ENCODE measurements at regions not wholly inside any gene's neighbourhood (a gene's known extent, or its start where the extent isn't known, plus 50 kb on each side); places are given as distances from the start of the nearest gene placed in this dataset.

DNA sequence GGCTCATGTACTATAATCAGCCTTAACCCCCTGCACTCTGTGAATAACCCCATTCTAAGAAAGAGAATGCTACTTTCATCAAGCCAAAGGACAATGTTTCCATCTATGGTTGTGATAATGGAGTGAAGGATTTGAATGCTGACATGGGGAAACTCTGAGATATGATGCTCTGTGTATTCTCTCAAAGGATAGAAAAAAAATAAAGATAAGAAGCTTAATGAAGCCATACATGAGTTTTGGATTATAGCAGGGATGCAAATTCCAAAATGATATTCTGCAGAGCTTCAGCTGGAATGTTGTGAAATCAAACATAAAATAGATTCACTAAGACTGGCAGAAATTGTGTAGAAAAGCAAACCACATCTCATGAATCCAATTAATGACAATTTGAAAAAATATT is 1074.1 kb downstream of the XPNPEP1 start:
- Histone ChIP-seq H3K27ac (no peak overlapping the region), H3K36me3 (no peaks in the 10 kb centered on the region), H3K9ac (ENCODE audit: low read depth in 2 of 2, low read length in 2 of 2) (no peak overlapping the region), H3K4me1 (no peaks in the 10 kb centered on the region), H3K27me3 (no peaks in the 10 kb centered on the region), H3K4me3 (no peak overlapping the region), H3K9me3 (no peaks in the 10 kb centered on the region)
- no peak for DNase-seq
- TF ChIP-seq, protein P1, sequence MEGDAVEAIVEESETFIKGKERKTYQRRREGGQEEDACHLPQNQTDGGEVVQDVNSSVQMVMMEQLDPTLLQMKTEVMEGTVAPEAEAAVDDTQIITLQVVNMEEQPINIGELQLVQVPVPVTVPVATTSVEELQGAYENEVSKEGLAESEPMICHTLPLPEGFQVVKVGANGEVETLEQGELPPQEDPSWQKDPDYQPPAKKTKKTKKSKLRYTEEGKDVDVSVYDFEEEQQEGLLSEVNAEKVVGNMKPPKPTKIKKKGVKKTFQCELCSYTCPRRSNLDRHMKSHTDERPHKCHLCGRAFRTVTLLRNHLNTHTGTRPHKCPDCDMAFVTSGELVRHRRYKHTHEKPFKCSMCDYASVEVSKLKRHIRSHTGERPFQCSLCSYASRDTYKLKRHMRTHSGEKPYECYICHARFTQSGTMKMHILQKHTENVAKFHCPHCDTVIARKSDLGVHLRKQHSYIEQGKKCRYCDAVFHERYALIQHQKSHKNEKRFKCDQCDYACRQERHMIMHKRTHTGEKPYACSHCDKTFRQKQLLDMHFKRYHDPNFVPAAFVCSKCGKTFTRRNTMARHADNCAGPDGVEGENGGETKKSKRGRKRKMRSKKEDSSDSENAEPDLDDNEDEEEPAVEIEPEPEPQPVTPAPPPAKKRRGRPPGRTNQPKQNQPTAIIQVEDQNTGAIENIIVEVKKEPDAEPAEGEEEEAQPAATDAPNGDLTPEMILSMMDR (IDR thresholded peaks at IDR 0.05) = no peak
- intact Hi-C loops (cut with DNase I) = no loop called here

DNA sequence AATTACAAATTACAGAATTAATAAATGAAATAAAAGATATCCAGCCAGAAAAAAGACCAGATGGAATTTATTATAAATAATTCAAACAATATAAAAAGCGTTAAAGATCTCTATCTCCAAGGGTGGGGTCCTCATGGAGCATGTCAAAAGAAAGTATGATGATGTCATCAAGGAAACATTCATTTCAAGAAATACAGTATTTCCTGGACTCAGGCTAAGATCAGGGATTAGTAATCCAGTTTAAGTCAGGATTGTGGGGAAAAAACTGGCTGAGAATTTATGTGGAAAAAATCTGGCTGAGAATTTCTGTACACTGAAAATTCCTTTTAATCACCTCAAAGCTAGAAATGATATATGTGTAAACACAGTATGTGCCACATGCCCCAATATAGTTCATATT is 1075.3 kb downstream of the XPNPEP1 start:
- Histone ChIP-seq H3K27ac (no peak overlapping the region), H3K9ac (ENCODE audit: low read depth in 2 of 2, low read length in 2 of 2) (no peak overlapping the region), H3K4me1 (no peaks in the 10 kb centered on the region), H3K27me3 (no peaks in the 10 kb centered on the region), H3K4me3 (no peak overlapping the region), H3K36me3 (no peaks in the 10 kb centered on the region), H3K9me3 (no peaks in the 10 kb centered on the region)
- TF ChIP-seq, protein P1 (IDR thresholded peaks at IDR 0.05) = no peak
- intact Hi-C loops (cut with DNase I) = no loop called here
- DNase-seq = no peak

DNA sequence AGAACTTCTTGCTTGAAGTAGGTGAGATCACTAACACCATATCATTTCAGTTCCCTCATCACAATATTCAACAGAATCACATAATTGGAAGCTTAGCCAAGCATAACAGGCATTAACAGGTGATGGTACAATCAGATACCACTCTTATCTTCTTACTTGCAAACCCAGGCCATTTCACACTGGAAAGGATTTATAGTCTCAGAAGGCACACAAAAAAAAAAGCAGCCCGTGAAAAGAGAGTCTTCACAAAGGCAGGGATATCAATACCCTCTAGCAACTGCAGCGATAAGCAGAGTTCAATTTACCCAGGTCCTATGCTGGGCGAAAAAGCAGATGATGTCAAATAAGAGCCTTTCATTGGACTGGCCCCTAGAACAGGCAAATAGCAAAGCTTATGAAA is 1082.4 kb downstream of the XPNPEP1 start:
- Histone ChIP-seq H3K27me3 (no peaks in the 10 kb centered on the region), H3K4me1 (no peaks in the 10 kb centered on the region), H3K9me3 (no peaks in the 10 kb centered on the region), H3K36me3 (no peaks in the 10 kb centered on the region), H3K9ac (ENCODE audit: low read depth in 2 of 2, low read length in 2 of 2) (no peak overlapping the region), H3K4me3 (no peak overlapping the region), H3K27ac (no peak overlapping the region)
- intact Hi-C loops (cut with DNase I) = no loop called here
- no peak for DNase-seq
- TF ChIP-seq, protein P1 (IDR thresholded peaks at IDR 0.05) = no peak

DNA sequence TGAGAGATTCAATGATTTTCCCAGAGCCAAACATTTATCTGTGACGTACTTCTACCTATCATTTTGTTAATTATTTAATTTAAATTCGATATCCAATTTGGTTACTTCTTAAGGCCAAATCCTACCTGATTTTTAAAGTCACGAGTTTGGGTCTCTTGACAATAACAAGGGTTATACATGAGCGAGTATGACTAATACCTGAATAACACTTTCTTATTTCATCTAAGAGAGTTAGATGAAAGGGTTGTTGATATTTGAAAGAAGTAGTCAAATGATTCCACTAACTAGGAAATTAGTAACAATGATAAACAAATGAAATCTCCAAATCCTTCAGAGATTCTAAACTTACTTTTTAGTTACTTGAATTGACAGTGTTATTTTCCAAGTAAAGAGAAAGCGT is 1086.9 kb downstream of the XPNPEP1 start:
- Histone ChIP-seq H3K36me3 (no peaks in the 10 kb centered on the region), H3K27ac (no peak overlapping the region), H3K4me1 (no peaks in the 10 kb centered on the region), H3K4me3 (no peak overlapping the region), H3K27me3 (no peaks in the 10 kb centered on the region), H3K9ac (ENCODE audit: low read depth in 2 of 2, low read length in 2 of 2) (no peak overlapping the region), H3K9me3 (no peaks in the 10 kb centered on the region)
- intact Hi-C loops (cut with DNase I) = no loop called here
- TF ChIP-seq, protein P1 (IDR thresholded peaks at IDR 0.05) = no peak
- no peak for DNase-seq

DNA sequence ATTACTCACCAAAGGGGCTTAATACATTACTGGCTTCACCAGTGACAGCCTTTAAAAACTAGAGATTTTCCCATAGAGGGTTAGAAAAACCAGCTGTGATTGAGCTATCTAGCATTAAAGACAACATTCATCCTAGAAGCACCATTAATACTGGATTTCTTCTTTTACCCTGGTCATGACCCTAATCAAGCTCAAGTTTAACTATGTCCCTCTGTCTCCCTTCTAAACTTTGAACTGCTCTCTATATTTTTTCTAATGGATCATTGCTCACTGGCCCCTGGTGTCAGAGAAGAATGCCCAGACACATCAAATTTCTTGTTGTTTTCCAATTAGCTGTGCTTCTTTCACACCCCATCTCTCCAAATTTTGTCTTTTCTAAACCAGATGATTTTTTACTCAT is 1101.3 kb downstream of the XPNPEP1 start:
- H3K4me3 ChIP-seq = no peak overlapping the region
- no peaks in the 10 kb centered on the region for H3K4me1 ChIP-seq
- intact Hi-C loops (cut with DNase I) = no loop called here
- TF ChIP-seq, protein P1 (IDR thresholded peaks at IDR 0.05) = no peak
- H3K9me3 ChIP-seq = no peaks in the 10 kb centered on the region
- H3K36me3 ChIP-seq = no peaks in the 10 kb centered on the region
- H3K27me3 ChIP-seq = no peaks in the 10 kb centered on the region
- no peak overlapping the region for H3K27ac ChIP-seq
- no peak overlapping the region for H3K9ac ChIP-seq (ENCODE audit: low read depth in 2 of 2, low read length in 2 of 2)
- no peak for DNase-seq

DNA sequence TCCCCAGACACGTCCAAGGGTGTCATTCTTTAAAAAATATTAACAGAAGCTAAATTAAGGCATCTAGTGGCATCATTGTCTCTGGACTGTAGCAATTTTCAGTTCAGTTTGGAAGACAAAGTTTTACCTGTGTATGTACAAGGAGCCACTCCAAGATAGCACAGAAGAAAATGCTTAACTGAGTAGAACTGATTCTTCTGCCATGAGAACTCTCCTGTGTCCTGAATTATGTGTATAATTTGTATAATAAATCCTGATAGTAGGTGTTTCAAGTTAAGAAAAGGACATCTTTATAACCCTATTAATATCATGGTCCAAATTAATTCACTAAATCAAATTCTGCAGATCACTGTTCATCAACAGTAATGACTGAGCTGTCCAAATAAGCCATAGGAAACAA is 1104.0 kb downstream of the XPNPEP1 start:
- intact Hi-C loops (cut with DNase I) = no loop called here
- no peaks in the 10 kb centered on the region for H3K36me3 ChIP-seq
- TF ChIP-seq, protein P1 (IDR thresholded peaks at IDR 0.05) = no peak

More for the DNA sequence above, 1104.0 kb downstream of the XPNPEP1 start:
- H3K4me3 ChIP-seq = no peak overlapping the region
- DNase-seq = no peak
- no peaks in the 10 kb centered on the region for H3K27me3 ChIP-seq
- no peak overlapping the region for H3K9ac ChIP-seq (ENCODE audit: low read depth in 2 of 2, low read length in 2 of 2)
- H3K9me3 ChIP-seq = no peaks in the 10 kb centered on the region
- no peaks in the 10 kb centered on the region for H3K4me1 ChIP-seq
- H3K27ac ChIP-seq = no peak overlapping the region

Measured in colonic mucosa (tissue), 4 donors.